ELR (cell line): ENCODE measurements at regions not wholly inside any gene's neighbourhood (a gene's known extent, or its start where the extent isn't known, plus 50 kb on each side); places are given as distances from the start of the nearest gene placed in this dataset.
"Not testable (repeated sequence)": the region's sequence is repeated elsewhere in the genome, so short reads cannot be mapped to it uniquely, and the experiment has no call there.

Source experiments
- DNase-seq: peaks from one replicate; pipeline ENCODE4 v3.0.0-alpha.2; 2015; ENCODE audit warnings: low read depth

GRCh38 chr2:48190230-48190629 is 124.3 kb upstream of the FOXN2 start:
- no peak for DNase-seq

GRCh38 chr2:48194641-48195040 is 119.8 kb upstream of the FOXN2 start:
- no peak for DNase-seq

- DNase-seq: no peak
Measured at GRCh38 chr2:48195169-48195568, 119.3 kb upstream of the FOXN2 start.

DNA sequence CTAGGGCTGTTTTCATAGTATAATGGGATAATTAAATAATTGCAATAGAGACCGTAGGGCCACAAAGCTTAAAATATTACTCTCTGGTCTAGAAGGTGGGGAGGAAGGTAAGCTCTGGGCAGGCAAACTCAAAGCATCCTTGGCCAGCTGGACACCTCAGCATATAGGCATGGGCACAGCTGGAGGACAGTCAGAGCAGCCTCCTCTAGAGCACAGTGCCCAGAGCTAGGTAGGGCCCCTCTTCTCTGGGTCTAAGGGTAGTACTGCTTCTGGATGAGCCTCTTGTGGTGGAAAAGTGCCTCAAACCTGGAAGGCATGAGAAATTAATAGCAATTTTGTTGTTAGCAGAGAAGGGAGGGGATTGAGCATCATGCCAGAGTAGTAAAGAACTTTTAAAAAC is 116.9 kb upstream of the FOXN2 start:
- no peak for DNase-seq

DNA sequence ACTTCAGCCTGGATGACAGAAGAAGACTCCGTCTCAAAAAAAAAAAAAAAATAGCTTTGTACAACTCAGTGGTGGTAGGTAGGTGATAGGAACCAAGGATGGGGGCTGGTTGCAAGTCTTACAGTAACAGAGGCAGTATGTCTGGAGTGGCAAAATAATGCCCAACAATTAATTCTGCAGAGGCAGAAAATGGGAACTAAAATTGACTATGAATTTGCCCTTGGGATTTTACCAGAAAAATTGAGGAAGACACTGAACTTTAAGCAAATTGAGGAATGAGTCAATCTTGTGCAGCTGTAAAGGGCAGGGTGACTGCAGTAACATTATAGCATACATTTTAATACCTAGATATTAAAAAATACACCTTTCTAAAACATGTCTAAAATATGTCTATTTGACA is 116.1 kb upstream of the FOXN2 start:
- DNase-seq: no peak

DNA sequence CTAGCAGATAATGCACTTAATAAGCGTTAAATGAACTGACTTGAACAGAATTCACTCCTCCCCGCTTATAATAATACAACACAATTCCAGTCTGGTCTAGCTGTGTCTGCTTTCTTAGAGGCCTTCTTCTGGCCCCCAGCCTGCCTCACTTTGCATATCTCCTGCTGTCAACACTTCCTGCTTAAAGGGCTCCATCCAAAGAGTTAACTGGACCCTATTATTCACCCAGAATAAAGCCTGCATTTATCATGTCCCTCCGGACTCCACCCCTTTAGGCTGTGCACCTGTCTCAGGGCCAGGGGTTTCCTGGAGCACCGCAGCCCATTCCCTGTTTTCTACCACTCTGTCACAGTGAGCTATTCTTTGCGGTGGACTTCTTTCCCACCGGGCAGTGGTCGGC is 115.4 kb upstream of the FOXN2 start:
- no peak for DNase-seq

DNA sequence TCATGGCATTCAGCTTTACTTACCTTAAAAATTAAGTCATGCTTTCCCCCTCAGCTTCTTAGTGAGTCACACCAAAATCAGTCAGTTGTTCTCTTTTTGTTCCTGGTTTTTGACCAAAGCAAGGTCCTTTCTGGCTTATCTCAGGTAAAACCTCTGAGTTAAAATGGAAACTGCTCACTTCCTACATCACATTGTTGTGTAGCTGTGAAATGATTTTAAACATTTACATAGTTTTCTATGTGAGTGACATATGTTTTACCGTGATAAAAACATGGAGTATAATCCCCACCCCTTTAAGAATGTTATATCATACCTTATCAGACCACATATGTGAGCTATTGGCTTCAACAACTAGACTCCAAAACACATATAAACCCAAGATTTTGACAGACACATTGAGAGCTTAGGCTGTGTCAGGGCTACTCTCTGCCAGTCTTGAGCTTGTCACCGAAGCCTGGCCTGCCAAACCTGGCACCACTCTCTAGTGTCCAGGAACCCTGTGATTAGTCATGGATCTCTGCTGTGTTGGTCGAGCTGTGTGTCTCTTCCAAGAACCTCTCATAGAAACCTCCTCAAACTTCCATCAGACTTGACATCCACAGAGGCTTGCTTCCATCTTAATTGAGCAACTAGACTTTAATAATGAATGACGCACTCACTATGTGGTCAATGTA is 113.7 kb upstream of the FOXN2 start:
- DNase-seq: no peak

GRCh38 chr2:48201435-48201834 is 113.0 kb upstream of the FOXN2 start:
- DNase-seq: not testable (repeated sequence)

DNA sequence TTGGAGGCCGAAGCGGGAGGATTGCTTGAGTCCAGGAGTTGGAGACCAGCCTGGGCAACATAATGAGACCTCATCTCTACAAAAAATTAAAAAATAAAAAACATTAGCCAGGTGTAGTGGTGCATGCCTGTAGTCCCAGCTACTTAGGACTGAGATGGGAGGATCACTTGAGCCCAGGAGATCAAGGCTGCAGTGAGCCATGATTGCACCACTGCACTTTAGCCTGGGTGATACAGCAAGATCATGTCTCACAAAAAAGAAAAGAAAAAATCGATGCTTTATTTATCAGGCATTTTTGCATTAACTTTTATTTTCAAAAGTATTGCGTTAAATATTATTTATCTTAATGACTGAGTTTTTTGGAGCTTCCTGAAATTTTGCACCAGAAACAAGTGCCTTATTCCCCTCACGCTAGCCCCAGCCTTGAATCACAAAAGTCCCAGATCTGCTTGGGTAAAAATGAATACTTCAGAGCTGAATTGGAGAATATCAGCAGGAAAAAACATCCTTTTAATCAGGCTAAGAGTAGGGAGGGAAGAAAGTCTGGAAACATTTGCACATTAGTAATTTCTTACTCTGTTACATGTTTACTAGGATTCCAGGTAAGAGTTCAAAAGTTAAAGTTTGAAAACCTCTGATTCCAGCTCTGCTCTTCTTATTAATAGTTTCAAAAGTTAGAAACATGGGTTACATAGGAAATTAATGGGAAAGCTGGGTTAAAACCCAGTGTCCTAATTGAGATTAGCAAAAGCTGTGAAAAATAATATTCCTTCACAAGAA is 111.4 kb upstream of the FOXN2 start:
- no peak for DNase-seq

DNA sequence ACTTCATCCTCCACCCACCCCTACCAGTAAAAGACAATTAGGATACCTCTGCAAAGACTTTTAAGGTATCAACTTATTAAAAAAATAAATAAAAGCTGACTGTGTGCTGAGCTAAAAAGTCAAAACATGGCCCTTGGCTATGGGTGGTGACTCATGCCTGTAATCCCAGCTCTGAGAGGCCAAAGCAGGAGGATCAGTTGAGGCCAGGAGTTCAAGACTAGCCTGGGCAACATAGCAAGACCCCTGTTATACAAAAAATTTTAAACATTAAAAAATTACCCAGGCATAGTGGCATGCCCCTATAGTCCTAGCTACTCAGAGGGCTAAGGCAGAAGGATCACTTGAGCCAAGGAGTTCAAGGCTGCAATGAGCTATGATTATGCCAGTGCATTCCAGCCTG is 110.8 kb upstream of the FOXN2 start:
- DNase-seq: no peak

- no peak for DNase-seq
Measured at GRCh38 chr2:48204750-48205136, 109.7 kb upstream of the FOXN2 start.

GRCh38 chr2:48205137-48205798 is 109.2 kb upstream of the FOXN2 start:
- DNase-seq: peak; percentile 17

DNA sequence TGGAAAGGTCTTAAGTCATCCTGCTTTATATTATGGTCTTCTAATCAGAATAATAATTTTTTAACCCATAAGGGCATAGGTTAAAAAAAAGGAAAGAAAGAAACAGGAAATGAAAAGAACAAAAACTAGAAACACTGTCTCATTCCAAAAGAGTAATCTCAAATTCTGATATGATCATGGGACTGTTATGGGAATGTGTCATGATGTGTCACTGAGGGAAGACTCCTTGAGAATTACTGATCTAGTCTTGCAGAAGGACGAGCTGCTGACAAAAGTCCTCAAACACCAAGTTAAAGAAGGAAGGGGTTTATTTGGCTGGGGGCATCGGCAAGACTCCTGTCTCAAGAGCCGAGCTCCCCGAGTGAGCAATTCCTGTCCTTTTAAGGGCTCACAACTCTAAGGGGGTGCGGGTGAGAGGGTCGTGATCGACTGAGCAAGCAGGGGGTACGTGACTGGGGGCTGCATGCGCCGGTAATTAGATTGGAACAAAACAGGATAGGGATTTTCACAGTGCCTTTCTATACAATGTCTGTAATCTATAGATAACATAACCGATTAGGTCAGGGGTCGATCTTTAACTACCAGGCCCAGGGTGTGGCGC is 108.3 kb upstream of the FOXN2 start:
- DNase-seq: peak; percentile 60

DNA sequence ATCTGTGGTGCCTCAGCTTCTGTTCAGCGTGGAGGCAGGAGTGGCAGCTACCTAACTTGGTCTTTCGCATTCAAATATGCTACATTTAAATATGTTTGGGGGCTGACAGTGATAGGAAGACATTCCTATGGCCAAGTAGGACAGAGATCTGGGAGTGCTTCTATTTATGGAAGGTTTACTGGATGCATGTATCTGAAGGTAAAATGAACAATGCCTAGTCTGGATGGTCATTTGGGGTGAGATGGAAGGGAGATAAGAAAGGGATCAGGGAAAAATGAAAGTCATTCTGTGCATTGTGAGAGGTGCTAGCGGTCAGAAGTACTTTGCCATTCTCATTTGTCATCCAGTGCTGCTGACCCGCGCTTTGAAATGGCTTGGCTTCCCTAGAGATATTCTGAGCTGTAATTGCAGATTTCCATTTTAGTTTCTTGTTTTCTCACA is 107.3 kb upstream of the FOXN2 start:
- DNase-seq: no peak

GRCh38 chr2:48207851-48208250 is 106.6 kb upstream of the FOXN2 start:
- no peak for DNase-seq

- peak; percentile 67 for DNase-seq
Measured at GRCh38 chr2:48209214-48209885, 105.1 kb upstream of the FOXN2 start.

- no peak for DNase-seq
Measured at GRCh38 chr2:48210189-48210588, 104.3 kb upstream of the FOXN2 start.

GRCh38 chr2:48213646-48214045 is 100.8 kb upstream of the FOXN2 start:
- DNase-seq: no peak

DNA sequence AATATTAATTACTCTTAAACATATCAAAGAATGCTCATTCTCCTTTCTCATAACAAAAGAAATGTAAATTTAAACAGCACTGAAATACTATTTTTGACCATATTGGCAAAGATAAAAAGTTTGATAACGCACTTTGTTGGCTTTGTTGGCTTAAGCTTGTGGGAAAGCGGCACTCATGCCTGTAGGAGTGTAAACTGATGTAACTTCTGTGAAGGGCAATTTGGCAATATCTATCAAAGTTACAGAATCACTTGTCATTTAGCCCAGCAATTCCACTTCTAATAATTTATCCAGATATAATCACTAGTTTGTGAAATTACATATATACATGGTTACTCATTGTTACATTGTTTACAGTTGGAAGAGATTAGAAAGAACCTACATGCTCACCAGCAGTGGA is 96.3 kb upstream of the FOXN2 start:
- DNase-seq: no peak

GRCh38 chr2:48219234-48219554 is 95.3 kb upstream of the FOXN2 start:
- no peak for DNase-seq

DNA sequence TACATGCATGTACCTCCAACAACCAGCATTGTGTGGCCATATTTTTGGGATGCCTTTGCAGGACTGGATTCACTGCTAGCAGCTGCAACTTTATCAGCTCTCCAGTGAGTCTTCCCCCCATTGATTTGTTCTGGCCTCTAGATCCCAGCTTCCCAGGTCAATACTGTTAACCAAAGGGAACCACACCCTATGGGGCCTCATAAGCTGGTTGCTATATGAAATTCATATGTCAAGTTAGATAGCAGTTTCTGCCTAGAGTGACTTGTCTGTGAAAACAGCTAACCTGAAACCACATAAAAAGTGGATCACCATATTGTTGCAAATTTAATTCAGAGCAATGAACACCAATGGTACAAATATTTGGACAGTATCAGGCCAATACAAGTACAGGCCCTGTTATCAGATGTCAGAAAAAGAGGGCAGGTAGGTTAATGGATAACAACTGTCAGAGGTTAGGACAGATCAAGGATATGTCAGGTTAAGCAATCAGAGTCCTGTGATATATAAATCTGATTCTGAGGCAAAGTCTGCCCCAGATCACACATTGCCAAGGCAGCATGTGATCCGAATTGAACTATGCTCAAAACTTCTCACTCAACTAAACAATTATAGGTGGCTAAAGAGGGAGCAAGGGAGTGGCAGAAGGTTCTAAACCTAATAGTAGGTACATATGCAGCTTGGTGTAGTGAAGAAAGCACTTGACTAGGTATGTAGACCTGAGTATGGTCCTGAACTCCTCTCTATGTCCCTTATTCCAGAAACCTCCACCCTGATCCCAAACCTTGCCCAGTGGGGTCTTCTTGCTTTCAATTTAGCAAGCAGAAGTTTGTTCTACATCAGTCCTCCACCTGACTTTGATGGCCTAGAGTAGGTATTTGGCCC is 94.7 kb upstream of the FOXN2 start:
- DNase-seq: no peak
